Right cardiac atrium (tissue), 5 donors: ENCODE measurements at regions not wholly inside any gene's neighbourhood (a gene's known extent, or its start where the extent isn't known, plus 50 kb on each side); places are given as distances from the start of the nearest gene placed in this dataset.
"Not testable (repeated sequence)": the region's sequence is repeated elsewhere in the genome, so short reads cannot be mapped to it uniquely, and the experiment has no call there.

Experiments
- ATAC-seq, 2 donors: fragments of 200-7000 bp; cut with Tn5 transposase; one replicate each; pipeline versions ENCODE4 v1.8.0 to v1.9.1; 2020; ENCODE audit warnings: moderate library complexity in 2 of 2, mild to moderate bottlenecking in 1 of 2
- DNase-seq, 3 donors: peaks; one replicate each; pipeline ENCODE4 v3.0.0-alpha.2; 2020
- H3K27ac ChIP-seq: one replicate; pipeline ENCODE4 v1.5.1; 2013; ENCODE audit warnings: mild to moderate bottlenecking, low read length, control low read depth, moderate library complexity
- H3K27me3 ChIP-seq: one replicate; pipeline ENCODE4 v1.6.1; 2013; ENCODE audit not compliant: control insufficient read depth, insufficient read depth
- H3K4me1 ChIP-seq: one replicate; pipeline ENCODE4 v1.6.1; 2013; ENCODE audit warnings: low read length; ENCODE audit not compliant: control insufficient read depth, insufficient read depth
- H3K4me3 ChIP-seq: one replicate; pipeline ENCODE4 v1.5.1; 2013; ENCODE audit warnings: low read length, control low read depth
- H3K9me3 ChIP-seq: one replicate; pipeline ENCODE4 v1.6.1; 2013; ENCODE audit warnings: low read length; ENCODE audit not compliant: control insufficient read depth
- WGBS: extraction: QIAGEN DNeasy Blood & Tissue Kit; methylation state at CpG from one replicate; pipeline ENCODE4 v1.1.7; 2013; 5-methylcytosine and 5-hydroxymethylcytosine counted together
- intact Hi-C, 4 donors: fragments of 100-400 bp; cut with DNase I; formaldehyde crosslinking; loops; one replicate each; pipeline versions ENCODE4 v1.11.0 to v1.14.0; 2022 to 2023
- donor health status: healthy with polysubstance abuse.
- donor health status: DM: no; HTN: yes; CAD: no.
- donor health status: DM: no; HTN: no; CAD: no.
- donor health status: DM: no; HTN: yes; CAD: no; lungs with severe emphysema.
- donor health status: DM: yes; HTN: yes; CAD: no.

DNA sequence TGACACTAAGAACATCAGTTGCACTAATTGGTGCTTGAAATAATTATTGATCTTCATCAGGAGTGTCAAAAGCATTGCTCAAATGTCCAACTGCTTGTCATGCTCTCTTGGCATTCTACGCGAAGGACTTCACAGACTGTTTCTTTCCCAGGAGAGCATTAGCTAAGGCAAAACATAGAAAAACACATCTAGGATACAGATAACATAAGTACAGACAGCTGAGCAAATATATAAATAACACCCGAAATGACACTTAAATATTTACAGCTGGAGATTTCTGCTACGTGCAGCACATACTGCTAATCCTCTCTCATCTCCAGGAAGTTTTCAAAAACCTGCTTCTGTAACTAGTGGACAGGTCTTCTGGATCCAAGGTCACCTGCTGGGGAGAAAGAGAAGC, 120.0 kb upstream of the PRMT8 start:
- intact Hi-C loops, result no loop called here
- 36% methylated on average over 4 of the region's 4 CpGs for WGBS
- Histone ChIP-seq H3K27ac (no peak overlapping the region), H3K9me3 (no peaks in the 10 kb centered on the region), H3K4me1 (no peaks in the 10 kb centered on the region), H3K4me3 (no peak overlapping the region), H3K27me3 (no peaks in the 10 kb centered on the region)
- DNase-seq, result no peak
- no peak for ATAC-seq

DNA sequence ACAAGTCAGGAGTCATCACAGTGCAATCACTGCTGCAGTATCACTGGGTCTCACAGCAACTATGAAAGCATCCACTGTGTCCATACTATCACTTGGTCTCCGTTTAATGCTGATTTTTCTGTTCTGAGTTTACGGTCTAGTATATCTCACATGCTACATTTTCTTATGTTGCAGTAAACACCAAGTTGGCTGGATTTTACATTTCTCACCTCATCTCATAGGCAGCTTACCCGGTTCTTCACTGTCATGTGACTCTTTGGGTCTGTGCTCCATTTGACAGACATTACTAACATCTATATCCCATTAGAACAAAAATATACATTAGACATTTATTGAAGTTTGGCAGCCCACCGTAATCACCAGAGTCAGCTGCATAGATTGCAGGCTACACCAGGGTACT, 115.7 kb upstream of the PRMT8 start:
- Histone ChIP-seq H3K9me3 (no peaks in the 10 kb centered on the region), H3K27ac (no peak overlapping the region), H3K4me1 (no peaks in the 10 kb centered on the region), H3K4me3 (no peak overlapping the region), H3K27me3 (no peaks in the 10 kb centered on the region)
- DNase-seq (no peak), ATAC-seq (no peak)
- intact Hi-C loops, result no loop called here
- 72% methylated on average over 4 of the region's 4 CpGs for WGBS

DNA sequence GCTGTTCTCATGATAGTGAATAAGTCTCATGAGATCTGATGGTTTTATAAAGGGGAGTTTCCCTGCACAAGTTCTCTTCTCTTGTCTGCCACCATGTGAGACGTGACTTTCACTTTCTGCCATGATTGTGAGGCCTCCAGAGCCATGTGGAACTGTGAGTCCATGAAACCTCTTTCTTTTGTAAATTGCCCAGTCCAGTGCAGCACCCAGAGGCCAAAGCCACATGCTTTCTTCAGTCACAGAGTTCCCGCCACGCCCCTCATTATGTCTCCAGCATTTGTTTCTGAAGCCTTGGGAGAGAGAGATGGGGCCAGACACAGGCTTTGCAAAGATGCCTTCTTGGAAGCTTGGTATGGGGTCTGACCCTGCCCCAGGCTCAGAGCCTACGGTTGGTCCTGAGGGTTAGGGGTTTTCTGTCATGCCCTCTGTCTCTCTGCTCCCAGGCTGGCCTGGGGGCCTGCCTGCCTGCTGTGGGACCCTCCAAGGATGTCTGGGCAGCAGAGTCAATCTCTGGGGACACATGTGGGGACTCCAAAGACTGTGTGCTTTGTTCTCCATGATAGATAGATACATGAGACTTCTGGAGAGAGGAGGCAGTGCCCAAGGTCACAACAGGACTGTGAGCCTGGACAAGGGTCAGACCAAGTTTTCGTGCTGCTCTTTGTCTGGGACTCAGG, 114.1 kb upstream of the PRMT8 start:
- Histone ChIP-seq H3K27ac (no peak overlapping the region), H3K27me3 (no peaks in the 10 kb centered on the region), H3K4me3 (no peak overlapping the region), H3K9me3 (no peaks in the 10 kb centered on the region), H3K4me1 (no peaks in the 10 kb centered on the region)
- DNase-seq (no peak), ATAC-seq (no peak)
- intact Hi-C loops, result no loop called here
- 79% methylated on average over 5 of the region's 5 CpGs for whole genome bisulfite sequencing

DNA sequence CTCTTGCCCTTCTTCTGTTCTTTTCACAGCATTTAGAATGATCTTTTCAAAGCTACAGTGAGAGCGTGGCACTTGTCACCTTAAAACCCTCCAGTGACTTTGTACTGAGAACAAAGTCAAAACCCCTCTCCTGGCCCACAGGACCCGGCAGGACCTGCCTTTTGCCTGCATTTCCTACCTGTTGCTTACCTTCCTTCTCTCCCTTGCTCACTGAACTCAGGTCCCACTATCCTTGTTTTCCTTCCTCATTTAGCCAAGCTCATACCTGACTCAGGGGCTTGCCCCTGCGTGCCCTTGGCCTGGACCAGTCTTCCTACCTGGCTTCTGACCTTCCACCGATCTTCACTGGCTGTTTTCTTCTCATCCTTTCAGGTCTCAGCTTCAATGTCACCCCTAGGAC, 112.3 kb upstream of the PRMT8 start:
- Histone ChIP-seq H3K4me1 (no peaks in the 10 kb centered on the region), H3K4me3 (no peak overlapping the region), H3K27me3 (no peaks in the 10 kb centered on the region), H3K9me3 (no peaks in the 10 kb centered on the region), H3K27ac (no peak overlapping the region)
- intact Hi-C loops, result no loop called here
- DNase-seq, result no peak
- ATAC-seq, result no peak
- 88% methylated on average over 4 of the region's 4 CpGs for WGBS

DNA sequence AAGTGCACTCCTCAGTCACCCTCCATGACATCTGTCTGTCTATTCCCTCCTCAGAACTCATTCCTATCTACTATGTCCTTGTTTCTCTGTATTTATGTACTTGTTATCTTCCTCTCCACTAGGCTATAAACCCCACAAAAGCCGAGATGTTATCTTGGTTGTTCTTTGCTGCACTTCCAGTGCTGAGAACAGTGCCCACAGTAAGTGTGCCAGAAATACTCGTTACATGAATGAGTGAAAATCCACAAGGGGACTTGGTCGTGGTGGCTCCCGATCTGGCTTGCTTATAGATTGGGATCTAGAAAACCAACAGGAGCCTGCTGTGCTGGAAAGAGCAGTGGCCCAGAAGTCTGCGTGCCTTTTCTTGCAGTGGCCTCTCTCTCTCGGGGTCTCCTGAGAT, 111.9 kb upstream of the PRMT8 start:
- no peaks in the 10 kb centered on the region for H3K4me1 ChIP-seq
- H3K4me3 ChIP-seq, result no peak overlapping the region
- H3K27ac ChIP-seq, result no peak overlapping the region
- H3K27me3 ChIP-seq, result no peaks in the 10 kb centered on the region
- ATAC-seq, result no peak
- H3K9me3 ChIP-seq, result no peaks in the 10 kb centered on the region
- intact Hi-C loops, result no loop called here
- 59% methylated on average over 6 of the region's 6 CpGs for WGBS
- no peak for DNase-seq

DNA sequence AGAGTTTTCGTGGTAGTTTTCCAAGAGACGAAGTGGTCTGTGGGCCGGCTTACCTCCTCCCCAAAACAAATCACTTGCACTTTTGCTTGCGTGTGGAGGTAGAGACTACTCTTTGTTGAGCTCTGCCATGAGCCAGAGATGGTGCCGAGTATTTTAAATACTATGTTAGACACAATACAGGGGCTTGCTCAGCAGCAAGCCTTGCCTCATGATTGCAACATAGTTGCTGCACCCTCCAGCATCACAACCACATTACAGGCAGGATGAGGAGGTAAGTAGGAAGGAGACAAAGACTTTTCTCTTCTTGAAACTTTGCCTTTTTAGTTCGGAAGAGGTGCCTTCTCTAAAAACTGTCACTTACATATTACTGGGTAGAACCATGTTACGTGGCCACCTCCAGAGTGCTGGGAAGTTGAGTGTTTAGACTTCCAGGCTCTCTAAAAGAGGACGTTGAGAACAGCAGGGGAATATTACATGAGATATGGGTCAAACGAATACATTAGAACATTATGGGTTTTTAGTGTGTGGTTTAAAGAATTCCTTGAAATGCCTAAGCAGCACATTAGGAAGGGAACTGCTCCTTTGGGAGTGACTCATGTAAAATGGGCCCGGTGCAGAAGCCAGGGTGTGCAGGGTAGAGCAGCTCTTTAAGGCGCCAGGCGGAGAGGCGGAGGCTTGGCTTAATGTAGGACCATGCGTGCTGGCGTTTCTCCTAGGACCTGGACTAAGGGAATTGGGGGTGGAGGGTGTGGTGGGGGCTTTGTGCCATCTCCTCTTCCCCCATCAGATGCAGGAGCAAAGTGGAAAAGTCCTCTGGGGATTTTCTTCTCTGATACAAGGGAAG, 110.6 kb upstream of the PRMT8 start:
- Histone ChIP-seq H3K4me3 (no peak overlapping the region), H3K27ac (no peak overlapping the region), H3K27me3 (no peaks in the 10 kb centered on the region), H3K4me1 (no peaks in the 10 kb centered on the region), H3K9me3 (no peaks in the 10 kb centered on the region)
- ATAC-seq, result peak; percentile 76 to 88
- WGBS, result 65% methylated on average over 15 of the region's 15 CpGs
- DNase-seq, result peak in 2 of 3 donors; percentile 34 to 68
- intact Hi-C loops, result no loop called here

DNA sequence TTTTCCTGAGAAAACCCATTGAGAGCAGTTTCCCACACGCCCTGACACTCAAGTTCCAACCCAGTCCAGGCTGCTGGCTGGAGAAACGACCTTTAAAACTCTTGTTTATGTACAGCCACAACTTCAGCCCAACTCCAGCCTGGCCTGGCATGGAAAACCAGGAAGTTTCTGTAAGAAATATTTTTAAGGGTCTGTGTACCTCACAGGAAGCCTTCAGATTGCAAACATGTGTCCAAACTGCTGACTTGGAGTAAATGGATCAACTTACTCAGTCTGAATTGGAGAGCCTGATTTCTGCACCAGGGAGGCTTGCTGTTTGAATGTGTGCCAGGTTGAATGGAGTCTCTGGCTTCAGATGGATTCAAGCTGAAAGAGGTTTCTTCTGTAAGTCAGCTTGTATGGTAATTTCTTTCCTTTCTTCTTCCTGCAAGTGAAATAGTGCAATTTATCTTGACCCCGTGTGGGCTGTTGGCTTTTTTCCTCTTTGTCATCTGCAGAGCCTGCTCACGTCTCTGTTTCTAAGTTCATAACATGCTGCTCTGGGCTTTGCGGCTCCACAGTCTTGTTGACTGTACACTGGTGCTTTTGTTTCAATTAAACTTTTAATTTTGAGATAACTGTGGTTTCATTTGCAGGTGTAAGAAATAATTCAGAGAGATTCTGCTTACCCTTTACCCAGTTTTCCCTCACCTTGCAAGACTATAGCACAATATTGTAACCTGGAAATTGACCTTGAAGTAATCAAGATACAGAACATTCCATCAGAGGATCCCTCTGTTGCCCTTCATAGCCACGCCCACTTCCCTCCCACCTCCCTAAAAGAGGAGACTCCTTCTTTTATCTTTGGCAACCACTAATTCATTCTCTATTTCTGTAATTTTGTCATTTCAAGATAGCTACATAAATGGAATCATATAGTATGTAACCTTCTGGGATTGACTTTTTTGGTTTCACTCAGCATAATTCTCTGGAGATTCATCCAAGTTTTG, 109.7 kb upstream of the PRMT8 start:
- intact Hi-C loops, result no loop called here
- peak; percentile 50 to 79 for ATAC-seq
- H3K27ac ChIP-seq, result no peak overlapping the region
- peak in 1 of 3 donors; percentile 54 for DNase-seq
- no peaks in the 10 kb centered on the region for H3K27me3 ChIP-seq
- no peak overlapping the region for H3K4me3 ChIP-seq
- WGBS, result 39% methylated on average over 6 of the region's 6 CpGs
- H3K4me1 ChIP-seq, result no peaks in the 10 kb centered on the region
- no peaks in the 10 kb centered on the region for H3K9me3 ChIP-seq

DNA sequence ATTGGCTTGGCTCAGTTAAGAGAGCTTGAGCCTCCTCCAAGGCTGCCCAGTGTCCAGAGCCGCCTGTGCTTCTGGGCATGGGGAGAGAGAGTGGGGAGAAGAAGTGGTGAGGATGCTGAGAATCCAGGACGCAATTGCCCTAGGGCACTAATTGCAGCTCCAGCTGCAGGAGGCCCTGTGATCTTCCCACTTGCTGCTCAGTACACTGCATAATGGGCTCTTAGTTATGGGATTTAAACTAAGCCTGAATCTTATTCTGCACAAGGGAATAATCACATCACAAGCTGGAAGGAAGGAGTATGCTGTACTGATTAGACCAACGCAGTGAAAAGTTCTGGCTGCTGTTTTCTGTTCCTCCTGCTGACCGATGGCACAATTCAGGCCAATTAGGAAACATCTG, 101.0 kb upstream of the PRMT8 start:
- no peak overlapping the region for H3K27ac ChIP-seq
- WGBS, result 53% methylated on average over 4 of the region's 4 CpGs
- no peaks in the 10 kb centered on the region for H3K9me3 ChIP-seq
- no peaks in the 10 kb centered on the region for H3K27me3 ChIP-seq
- DNase-seq (no peak), ATAC-seq (no peak)
- no peaks in the 10 kb centered on the region for H3K4me1 ChIP-seq
- intact Hi-C loops, result no loop called here
- no peak overlapping the region for H3K4me3 ChIP-seq

DNA sequence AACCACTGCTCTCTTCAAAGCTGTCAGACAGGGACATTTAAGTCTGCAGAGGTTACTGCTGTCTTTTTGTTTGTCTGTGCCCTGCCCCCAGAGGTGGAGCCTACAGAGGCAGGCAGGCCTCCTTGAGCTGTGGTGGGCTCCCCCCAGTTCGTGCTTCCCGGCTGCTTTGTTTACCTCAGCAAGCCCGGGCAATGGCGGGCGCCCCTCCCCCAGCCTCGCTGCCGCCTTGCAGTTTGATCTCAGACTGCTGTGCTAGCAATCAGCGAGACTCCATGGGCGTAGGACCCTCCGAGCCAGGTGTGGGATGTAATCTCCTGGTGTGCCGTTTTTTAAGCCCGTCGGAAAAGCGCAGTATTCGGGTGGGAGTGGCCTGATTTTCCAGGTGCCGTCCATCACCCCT, 93.4 kb upstream of the PRMT8 start:
- intact Hi-C loops, DNase-seq, H3K9me3 ChIP-seq, H3K27me3 ChIP-seq, H3K4me1 ChIP-seq, H3K4me3 ChIP-seq, H3K27ac ChIP-seq, ATAC-seq: not testable (repeated sequence)
- 25% methylated on average over 16 of the region's 16 CpGs for WGBS

DNA sequence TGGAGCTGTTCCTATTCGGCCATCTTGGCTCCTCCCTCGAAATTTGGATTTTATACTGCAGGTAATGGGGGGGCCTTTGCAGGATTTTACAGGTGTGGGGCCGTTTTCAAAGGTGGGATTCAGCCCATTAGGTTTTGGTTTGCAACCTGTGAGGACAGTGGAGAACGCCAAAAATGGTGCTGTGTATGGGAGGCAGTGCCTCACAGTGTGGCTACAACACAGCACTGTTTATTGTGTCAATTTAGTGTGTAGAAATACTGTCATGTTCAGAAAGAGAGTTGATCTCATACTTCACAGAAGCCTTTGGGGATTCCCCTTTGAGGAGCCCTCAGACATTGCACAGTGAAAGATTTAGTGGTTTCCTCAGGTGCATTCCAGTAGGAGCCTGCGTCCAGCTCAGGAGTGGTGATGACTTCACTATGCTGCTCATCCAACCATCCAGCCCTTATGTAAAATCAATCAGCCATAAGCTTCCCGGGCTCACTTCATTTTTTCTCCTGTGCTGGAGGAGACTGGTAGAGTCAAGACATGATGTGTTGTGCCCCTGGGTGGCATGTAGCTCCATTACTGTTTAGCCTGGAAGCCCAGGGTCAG, 92.7 kb upstream of the PRMT8 start:
- H3K4me1 ChIP-seq, result no peaks in the 10 kb centered on the region
- no peak overlapping the region for H3K27ac ChIP-seq
- H3K27me3 ChIP-seq, result no peaks in the 10 kb centered on the region
- intact Hi-C loops, result no loop called here
- no peaks in the 10 kb centered on the region for H3K9me3 ChIP-seq
- no peak overlapping the region for H3K4me3 ChIP-seq
- ATAC-seq (no peak), DNase-seq (no peak)
- WGBS, result 79% methylated on average over 6 of the region's 6 CpGs
